HG02571 (cell line): ENCODE measurements at regions not wholly inside any gene's neighbourhood (a gene's known extent, or its start where the extent isn't known, plus 50 kb on each side); places are given as distances from the start of the nearest gene placed in this dataset.

Source experiments
- ATAC-seq: cut with Tn5 transposase; IDR thresholded peaks from one replicate; pipeline ENCODE4 v1.9.1; 2021; ENCODE audit warnings: mild to moderate bottlenecking, moderate library complexity; ENCODE audit not compliant: unreplicated experiment

GRCh38 chr13:47632311-47632710 is 368.8 kb downstream of the SUCLA2 start:
- no peak for ATAC-seq

DNA sequence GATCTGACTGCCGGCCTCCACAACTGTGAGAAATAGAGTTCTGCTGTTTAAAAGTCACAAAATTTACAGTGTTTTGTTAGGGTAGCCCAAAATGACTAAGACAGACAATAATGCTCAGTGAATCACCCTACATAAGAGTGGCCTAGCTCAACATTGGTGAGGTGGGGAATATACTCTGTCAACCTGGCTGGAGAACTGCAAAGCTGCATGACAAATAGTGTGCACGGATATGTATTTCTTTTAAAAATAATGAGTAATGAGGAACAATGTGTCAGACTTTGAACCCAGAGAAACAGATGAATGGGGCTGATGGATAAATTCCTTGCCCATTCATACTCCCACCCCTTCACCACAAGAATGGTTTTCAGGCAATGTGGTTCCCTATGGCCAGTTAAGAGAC is 372.4 kb downstream of the SUCLA2 start:
- no peak for ATAC-seq

GRCh38 chr13:47623862-47624261 is 377.2 kb downstream of the SUCLA2 start:
- ATAC-seq: no peak

DNA sequence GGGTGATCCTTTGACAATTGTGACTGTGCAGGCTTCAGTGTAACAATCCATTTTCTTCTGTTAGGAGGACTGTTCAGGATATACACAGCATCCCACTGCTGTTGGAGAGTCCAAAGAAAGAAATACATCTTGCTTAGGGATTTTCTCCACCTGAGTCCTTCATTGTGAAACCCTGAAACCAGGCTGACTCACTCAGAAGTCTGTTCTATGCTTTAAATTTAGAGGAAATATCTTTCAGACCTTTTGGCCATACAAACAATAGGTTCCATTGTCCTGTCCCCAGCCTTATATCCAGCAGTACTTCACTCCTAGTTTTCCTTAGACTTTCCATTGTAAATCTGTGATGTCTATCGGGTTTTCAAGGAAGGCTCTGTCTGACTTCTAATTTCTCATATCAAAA is 379.1 kb downstream of the SUCLA2 start:
- no peak for ATAC-seq

DNA sequence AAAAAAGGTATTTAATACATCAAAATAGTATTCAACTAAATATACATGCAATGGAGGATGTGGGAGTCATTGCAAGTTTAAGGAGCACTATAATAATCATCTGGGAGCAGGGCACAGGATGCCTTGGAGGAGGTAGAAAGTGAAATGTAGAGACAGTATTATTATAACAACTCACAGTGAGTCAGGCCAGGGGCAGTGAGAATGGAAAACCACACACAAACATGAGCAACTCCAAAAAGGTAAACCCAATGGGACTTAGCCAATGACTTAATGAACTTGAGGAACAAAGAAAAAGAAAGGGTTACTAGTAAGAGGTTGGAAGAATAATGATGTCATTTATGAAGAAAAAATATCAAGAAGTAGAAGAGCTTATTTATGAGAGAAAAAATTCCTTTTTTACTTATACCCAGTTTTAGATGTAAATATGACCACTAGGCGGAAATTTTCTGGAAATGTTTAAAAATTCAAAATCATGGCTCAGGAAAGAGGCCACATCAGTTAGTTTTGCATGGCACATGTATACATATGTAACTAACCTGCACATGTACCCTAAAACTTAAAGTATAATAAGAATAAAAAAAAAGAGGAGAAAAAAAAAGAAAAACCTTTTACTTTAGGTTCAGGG is 389.3 kb downstream of the SUCLA2 start:
- no peak for ATAC-seq

DNA sequence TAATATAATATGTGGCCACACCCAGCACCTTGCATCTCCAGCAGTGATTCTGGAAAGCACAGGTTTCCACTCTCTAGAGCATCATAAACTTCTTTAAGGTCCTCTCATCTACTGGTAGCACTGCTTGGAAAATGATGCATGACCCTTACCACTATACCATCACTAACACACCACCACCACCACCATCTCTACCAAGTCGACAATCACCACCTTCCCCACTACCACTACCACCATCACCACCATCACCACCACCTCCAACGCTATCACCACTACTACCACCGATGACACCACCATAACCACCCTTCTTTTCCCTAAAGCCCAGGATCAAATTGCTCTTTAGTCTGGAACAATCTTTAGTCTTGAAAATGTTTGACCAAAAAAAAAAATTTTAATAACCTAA is 390.4 kb downstream of the SUCLA2 start:
- ATAC-seq: no peak

- no peak for ATAC-seq
Observed at GRCh38 chr13:47603365-47603764, 397.7 kb downstream of the SUCLA2 start.

- ATAC-seq: no peak
Observed at GRCh38 chr13:47598340-47598911, 402.6 kb downstream of the SUCLA2 start.

DNA sequence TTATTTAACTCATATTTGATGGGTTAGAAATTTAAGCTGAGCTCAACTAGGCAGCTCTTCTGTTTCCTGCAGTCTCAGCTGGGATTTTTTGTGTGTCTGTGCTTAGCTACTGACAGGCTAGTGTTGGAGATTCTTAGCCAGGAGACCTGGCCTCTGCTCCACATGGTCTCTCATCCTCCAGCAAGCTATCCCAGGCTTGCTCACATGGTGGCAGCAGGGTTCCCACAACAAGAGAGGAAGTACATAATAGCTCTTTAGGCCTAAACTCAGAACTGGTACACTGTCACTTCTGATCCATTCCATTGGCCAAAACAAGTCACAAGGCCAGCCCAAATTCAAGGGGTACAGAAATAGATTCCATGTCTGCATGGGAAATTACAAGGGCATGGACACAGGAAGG is 406.2 kb downstream of the SUCLA2 start:
- ATAC-seq: no peak

DNA sequence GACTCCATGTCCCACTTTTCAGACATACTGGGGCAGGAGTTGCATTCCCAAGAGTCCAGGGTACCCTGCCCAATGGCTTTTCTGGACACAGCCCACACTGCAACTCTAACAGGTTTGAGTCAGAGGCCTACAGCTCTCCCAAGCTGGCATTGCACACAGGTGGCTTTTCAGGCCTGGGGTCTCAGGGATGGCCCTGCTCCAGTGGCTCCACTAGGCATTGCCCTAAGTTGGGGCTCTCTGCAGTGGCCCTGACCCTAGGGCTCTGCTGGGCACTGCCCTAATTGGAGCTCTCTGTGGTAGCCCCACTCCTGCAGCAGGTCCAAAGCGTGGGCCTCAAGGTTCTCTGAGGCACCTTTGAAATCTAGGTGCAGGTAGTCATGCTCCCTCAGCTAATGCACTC is 408.8 kb downstream of the SUCLA2 start:
- no peak for ATAC-seq

DNA sequence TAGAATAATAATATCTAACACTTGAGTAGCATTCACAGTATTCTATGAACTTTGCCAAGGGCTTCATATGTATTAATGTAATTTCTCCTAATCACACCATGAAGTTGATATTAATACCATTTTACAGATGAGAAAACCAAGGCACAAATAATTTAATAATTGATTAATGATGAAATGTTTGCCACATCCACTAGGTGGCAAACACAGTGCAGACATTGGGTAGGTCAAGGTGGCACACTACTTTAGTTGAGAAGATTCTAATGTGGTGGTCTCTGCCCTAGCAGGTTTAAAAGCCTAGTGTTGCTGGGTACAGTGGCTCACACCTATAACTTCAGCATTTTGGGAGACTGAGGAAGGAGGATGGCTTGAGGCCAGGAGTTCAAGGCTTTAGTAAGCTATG is 412.4 kb downstream of the SUCLA2 start:
- no peak for ATAC-seq

DNA sequence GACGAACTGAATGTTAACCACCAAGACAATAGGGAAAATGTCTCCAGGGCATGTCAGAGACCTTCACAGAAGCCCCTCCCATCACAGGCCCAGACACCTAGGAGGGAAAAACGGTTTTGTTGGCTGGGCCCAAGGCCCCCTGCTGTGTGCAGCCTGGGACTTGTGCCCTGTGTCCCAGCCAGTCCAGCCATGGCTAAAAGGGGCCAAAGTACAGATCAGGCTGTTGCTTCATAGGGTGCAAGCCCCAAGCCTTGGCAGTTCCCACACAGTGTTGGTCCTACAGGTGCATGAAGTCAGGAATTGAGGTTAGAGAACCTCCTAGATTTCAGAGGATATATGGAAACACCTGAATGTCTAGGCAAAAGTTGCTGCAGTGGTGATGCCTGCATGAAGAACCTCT is 428.7 kb downstream of the SUCLA2 start:
- no peak for ATAC-seq

DNA sequence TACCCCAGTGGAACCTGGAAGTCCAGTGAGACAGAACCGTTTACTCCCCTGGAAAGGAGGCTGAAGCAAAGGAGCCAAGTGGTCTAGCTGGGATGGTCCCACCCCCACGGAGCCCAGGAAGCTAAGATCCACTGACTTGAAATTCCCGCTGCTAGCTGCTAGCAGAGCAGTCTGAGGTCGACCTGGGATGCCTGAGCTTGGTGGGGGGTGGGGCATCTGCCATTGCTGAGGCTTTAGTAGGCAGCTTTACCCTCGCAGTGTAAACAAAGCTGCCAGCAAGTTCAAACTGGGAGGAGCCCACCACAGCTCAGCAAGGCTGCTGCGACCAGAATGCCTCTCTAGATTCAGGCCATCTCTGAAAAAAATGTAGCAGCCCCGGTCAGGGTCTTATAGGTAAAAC is 437.0 kb downstream of the SUCLA2 start:
- no peak for ATAC-seq

DNA sequence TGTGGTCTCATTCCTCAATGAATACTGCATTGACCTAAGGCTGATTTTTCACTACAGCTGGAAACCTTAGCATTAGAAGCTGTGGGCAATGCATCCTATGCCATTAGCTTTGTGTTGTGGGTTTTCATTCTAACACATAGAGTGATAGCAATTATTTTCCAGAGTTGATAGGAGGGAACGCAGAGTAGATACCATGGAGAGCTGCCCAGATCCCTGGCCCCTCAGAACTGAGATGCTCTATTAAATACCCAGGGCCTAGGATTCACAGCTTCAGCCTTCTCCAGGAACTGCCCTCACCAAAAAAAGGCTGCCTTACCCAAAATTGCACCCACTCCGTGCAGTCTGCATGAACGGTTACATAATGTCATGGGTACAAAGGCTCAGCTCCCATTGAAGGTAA is 444.4 kb downstream of the SUCLA2 start:
- ATAC-seq: no peak

DNA sequence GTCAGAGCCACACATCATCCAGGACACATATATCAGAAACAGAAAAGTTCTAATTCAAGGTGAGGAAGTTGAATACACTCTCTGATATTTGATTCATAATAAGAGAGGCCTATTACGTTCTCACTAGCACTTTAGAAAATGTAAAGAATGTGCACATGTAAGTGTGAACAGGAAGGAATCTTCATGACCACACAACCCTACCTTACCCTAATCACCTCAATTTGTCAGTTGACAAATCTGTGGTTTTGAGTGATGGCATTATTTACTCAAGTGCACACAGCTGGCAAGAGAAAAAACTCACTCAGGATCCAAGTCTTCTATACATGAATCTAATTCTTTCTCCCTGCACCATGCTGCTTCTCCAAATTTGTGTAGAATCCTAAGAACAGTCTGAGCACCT is 445.8 kb downstream of the SUCLA2 start:
- no peak for ATAC-seq

DNA sequence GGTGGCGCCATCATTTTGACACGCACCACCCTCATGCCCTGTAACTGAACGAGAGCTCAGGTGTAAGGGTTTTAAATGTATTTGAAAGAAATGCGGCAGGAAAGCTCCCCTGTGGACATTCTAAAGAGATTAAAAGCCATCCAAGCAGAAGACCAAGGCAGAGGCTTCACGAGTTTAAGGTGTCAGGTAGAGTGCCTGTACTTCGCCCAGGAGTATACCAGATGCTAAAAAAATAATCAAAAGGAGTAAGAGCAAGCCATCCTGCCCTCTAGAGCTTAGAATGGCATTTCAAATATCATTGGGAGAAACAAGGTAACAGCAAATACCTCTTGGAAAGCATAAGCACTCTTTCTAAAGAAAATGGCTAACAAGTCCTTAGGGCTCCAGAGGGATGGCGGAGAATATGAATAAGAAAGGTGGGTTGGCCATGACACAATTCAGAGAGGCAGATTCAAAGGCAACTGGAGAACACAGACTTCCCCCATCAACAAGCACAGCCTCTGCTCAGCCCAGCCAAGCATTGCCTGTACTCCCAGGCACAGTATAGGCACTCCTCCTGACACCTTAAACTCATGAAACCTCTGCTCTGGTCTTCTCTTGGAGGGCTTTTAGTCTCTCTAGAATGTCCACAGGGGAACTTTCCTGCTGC is 447.6 kb downstream of the SUCLA2 start:
- ATAC-seq: no peak

DNA sequence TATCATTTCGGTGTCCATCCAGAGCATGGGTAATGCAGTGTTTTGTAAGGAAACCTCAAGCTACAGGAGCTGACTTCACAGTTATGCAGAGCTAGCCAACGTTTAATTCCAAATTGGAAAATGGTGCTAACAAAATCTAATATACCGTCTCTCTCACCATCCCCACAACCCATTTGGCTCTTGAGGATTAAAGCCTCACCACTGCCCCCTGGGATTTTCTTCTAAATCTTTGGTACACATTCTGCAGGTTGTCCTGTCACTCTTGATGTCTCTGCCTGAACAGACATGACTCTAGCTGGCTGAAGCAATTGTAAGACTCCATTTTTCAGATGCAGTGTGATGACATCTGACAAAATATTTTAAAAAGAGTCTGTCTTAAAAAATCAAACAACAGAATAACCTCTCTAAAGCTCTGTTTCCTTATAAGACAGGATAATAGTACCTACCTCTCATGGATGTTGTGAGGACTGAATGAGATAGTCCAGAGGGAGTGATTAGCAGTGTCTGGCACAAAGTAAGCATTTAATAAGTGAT is 451.8 kb downstream of the SUCLA2 start:
- ATAC-seq: no peak

- no peak for ATAC-seq
Observed at GRCh38 chr13:47548294-47548840, 452.7 kb downstream of the SUCLA2 start.

GRCh38 chr13:47546391-47547225 is 454.5 kb downstream of the SUCLA2 start:
- no peak for ATAC-seq

DNA sequence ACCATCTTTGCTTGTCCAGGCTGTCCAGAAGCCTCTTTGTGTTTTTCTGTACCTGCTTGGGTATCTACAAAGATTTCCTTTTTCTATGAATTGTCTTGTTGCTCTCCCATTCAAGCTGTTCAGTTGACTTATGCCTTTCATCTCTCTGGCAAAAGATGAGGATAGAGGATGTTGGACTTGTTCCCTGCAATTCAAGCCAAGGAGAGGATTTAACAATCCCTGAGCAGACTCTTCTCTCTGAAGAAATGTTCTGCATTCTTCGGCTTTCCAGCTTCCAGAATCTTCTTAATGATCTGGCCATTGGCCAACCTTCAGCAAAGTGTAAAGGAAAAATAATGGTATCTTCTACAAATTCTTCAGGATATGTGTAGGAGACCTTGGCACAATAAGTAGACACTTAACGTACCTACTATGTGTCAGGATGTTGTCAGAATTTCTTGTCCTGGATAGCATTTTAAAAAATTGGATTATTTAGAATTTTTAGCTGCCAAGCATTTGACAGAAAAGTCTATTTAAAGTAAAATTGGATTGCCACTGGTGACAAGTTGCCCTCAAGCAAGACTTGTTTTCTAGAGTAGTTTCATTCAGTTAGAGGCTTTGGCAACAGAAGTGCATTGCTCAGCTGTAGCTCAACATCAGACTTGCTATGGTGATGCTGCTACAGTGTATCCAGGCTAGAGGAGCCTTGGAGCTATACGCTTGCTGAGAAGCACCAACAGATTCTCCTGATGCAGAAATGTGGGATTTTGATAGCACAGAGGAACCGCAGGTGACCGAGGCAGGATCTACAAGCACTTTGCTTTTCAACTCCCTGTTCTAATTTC is 455.7 kb downstream of the SUCLA2 start:
- ATAC-seq: no peak
